Activated CD4-positive, CD25-positive, alpha-beta regulatory T cell treated with anti-CD3 and anti-CD28 coated beads, Interleukin-2, amount 50 U/mL, for 24 hours (primary cell): ENCODE measurements at regions not wholly inside any gene's neighbourhood (a gene's known extent, or its start where the extent isn't known, plus 50 kb on each side); places are given as distances from the start of the nearest gene placed in this dataset.
"Not testable (repeated sequence)": the region's sequence is repeated elsewhere in the genome, so short reads cannot be mapped to it uniquely, and the experiment has no call there.

ENCODE experiments used
- ATAC-seq, 2 donors: fragments of 150-1000 bp; cut with Tn5 transposase; one replicate each; pipeline ENCODE4 v1.10.0; 2021; ENCODE audit warnings: mild to moderate bottlenecking in 1 of 2, moderate library complexity in 1 of 2

- no peak for ATAC-seq
These were observed 438.5 kb downstream of the ZNF536 start for GRCh38 chr19:30810726-30811125.

GRCh38 chr19:30807278-30807677, 435.1 kb downstream of the ZNF536 start:
- no peak for ATAC-seq

DNA sequence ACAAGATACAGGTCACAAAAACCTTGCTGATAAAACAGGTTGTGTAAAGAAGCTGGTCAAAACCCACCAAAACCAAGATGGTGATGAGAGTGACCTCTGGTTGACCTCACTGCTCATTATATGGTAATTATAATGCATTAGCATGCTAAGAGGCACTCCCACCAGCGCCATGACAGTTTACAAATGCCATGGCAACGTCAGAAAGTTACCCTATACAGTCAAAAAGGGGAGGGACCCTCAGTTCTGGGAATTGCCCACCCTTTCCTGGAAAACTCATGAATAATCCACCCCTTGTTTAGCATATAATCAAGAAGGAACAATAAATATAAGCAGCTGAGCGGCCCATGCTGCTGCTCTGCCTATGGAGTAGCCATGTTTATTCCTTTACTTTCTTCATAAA, 434.1 kb downstream of the ZNF536 start:
- ATAC-seq = no peak

DNA sequence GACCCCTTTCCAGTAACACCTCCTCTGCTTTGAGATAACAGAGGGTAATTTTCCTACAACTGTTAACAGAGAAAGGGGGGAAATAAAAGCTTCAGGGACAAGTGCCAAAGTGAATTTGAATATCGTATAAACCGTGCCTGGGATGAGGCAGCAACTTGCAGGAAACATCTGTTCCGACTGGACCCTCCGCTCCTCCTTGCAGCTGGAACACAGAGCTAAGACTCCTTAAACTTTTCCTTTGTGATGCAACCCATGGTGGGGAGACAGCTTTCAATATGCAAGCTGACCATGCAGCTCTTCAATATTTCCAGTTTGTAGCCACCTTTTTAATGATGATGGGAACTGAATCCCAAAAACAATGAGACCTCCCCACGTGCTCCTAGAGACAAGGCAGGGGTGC, 432.6 kb downstream of the ZNF536 start:
- ATAC-seq = no peak

- not testable (repeated sequence) for ATAC-seq
These were observed 432.1 kb downstream of the ZNF536 start for GRCh38 chr19:30804333-30804732.

DNA sequence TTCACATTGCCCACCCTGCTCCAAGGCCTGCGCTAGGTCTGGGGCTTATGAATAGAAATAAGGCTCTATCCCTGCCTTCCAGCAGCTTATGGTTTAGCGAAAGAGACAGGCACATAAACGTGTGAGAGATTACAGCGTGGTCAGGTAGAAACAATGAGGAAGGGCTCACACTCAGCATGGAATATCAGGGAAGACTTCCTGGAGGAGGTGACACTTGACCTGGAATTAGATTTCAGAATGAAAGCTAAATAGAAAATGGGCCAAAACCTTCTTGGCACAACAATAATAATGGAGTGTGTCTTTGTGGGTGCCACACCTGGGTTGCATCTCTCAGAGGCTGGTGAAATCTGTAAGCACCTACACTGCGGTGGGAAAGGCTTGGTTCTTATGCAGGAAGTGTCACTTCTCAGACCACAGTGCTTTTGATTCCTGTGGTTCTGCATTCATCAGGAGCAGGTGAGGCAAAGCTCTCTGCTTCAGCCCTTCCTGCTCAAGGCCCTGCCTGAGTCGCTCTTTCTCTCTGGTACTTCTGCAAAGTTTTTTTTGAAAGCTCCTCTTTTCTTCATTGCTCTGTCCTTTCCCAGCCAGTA, 430.3 kb downstream of the ZNF536 start:
- ATAC-seq = no peak

- no peak for ATAC-seq
These were observed 427.9 kb downstream of the ZNF536 start for GRCh38 chr19:30799865-30800755.

DNA sequence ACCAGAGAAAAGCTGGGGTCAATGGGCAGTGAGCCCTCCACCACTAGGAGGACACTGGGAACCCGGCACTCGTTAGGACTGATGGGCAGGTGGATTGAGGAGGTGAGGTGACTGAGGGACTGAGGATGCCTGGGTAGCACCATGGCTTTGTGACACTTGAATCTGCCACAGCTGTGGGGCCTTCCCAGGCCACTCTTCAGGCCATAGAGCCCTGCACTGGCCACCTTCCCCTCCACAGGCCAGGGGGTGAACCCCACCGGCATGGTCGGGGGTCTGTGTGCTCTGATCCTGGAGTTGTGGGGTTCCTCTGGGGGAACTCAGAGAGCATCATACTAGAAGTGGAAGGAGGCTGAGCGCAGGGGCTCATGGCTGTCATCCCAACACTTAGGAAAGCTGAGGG, 423.5 kb downstream of the ZNF536 start:
- ATAC-seq = no peak

DNA sequence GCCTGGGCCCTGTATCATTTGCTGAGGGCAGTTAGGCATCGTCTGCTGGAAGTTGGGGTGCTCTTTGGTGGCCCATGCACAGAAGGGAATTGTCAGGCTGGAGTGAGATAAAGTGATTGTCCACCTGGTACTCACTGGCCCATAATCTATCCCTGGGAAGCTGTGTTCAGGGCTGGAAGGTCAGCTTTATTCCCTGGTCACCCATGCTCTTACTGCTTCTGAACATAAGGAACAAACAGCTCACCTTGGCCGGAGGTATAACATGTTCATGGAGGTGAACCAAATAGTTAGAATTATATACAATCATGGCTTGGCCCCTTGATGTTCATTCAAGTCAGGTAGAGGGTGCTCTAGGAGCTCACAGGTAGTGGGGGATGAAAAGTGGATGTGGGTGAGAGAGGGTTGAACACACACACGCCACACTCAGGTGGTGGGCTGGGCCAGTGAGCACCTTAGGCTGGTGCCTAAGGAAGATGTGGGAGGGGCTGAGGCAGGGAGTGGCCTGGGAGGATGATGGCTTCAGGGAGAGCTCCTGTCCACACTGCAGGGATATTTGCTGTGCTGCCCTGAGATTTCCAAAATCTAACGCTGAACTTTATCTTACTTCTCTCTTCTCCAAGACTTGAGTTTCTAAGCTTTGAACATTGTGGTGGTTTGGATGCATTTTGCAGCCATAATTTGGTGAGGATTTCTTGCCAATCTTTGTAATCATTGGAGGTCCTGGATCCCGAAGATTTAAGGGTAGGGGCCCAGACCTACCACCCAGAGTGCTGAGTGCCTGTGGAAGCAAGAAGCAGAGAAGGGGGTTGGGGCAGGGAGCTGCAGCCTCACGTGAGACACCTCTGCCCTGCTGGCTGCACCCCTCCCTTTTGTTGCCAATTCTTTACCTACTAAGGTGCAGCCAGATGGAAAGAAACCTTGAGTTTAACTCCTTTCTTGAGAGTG, 420.6 kb downstream of the ZNF536 start:
- ATAC-seq = no peak

DNA sequence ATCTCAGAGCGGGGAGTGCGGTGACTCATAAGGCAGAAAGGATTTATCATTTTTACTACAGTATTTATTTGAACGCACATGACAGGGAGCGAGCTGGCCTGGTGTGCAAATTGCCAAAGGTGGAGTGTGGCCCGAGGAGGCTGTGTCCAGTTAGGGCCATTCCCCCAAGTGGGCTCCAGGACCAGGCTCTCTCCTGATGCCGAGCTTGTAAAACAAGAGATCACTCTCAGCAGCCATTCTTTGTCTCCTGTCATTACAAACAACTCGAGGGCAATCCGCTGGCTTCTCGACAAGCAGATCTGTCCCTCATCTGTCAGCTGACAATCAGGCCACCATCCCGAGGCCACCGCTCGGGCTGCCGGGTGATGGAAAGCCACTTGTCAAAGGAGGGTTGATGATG, 418.9 kb downstream of the ZNF536 start:
- no peak for ATAC-seq

DNA sequence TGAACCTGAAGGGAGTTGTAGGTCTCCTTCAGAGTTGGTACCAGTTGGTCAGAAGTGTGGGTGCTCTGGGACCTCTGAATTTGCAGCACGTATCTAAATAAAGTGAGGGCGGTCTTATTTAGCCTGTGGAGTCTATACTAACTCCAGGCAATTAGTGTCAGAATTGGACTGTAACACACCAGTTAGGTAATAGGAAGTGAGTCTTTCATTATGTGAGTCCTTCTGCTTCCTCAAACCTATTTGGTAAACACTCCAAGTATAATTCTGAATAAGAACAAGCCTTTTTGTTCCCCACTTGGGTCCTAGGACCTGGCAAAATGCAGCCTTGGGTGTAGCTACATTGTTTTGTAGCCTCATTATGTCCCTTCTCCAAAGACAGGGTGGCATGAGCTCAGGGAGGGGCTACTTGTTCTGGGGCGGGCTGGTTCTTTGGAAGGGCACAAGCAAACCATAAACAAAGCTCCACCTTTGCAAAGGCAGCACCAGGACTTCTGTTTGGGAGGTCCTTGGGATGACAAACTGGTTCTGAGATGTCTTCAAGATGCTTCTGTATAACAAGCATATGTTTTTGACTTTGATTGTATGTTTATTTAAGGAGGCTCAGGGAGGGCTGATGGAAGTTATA, 418.0 kb downstream of the ZNF536 start:
- no peak for ATAC-seq

- no peak for ATAC-seq
These were observed 416.1 kb downstream of the ZNF536 start for GRCh38 chr19:30788105-30788765.

DNA sequence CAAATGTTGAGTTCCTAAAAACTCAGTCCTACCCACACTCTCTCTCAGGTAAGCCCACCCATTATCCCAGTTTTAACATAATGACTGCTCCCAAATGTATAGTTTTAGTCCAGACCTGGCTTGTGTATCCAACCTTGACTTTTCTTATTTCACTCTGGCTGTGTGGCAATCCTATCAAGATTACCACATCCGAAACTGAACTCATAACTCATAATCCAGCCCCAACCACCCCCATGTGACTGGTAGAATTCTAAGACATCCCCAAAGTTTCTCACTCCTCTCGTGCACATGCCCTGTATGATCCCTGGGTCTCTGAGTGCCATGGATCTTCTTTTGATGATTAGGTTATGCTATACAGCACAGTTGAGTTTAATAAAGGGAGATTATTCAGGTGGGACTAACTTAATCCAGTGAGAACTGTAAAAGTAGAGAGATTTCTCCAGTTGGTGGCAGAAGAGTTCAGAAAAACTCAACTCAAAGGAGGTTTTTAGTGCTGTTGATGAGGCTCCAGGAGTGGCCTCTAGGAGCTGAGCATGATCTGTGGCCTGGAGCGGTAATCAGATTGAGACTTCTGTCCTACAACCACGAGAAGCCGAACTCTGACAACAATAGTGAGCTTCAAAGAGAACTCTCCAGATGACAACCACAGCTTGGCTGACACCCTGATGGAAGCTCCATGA, 413.4 kb downstream of the ZNF536 start:
- ATAC-seq = no peak

- ATAC-seq = peak in 1 of 2 donors; percentile 24
These were observed 412.8 kb downstream of the ZNF536 start for GRCh38 chr19:30784850-30785457.

DNA sequence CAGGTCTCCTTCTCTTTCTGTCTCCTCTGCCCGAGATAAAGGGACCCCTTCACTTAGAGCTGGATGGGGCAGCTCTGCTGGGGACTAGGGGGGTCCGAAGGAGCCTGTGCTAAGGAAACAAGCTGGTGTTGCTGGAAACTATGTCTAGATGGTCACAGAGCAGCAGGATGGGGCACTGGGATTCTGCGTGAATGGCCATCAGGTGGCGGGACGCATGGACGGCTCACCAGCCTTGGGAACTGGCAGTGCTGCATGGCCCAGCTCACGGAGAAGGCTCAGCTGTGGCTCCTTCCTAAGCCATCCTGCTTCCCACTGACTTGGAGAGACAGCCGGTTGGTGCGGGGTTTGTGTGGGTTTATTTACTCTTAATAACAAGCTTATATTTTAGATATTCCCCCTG, 411.8 kb downstream of the ZNF536 start:
- no peak for ATAC-seq

- no peak for ATAC-seq
These were observed 411.0 kb downstream of the ZNF536 start for GRCh38 chr19:30783212-30783611.

- no peak for ATAC-seq
These were observed 409.3 kb downstream of the ZNF536 start for GRCh38 chr19:30781519-30781918.

DNA sequence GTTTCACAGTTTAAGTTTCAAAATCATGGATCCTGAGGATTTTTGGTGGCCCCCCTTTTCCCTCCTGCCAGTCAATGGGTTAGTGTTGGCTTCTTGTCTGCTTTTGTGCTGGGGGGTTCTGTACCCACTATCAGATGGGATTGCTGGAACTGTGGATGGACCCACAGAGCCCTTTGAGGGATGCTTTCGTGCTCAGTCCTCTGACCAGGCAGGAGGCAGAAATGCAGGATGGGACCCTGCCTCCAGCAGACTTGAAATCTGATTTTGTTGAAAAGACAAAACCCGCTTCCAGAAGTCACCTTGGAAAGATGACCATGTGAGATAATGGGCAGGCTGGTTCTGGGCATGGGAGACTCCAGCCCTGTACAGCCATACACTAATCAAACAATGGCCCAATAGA, 408.9 kb downstream of the ZNF536 start:
- ATAC-seq = no peak

GRCh38 chr19:30780456-30780855, 408.3 kb downstream of the ZNF536 start:
- ATAC-seq = no peak

GRCh38 chr19:30780032-30780431, 407.8 kb downstream of the ZNF536 start:
- ATAC-seq = no peak
